Spleen (tissue), 7 donors: ENCODE measurements at regions not wholly inside any gene's neighbourhood (a gene's known extent, or its start where the extent isn't known, plus 50 kb on each side); places are given as distances from the start of the nearest gene placed in this dataset.

Experiments
- POLR2AphosphoS5 ChIP-seq, 3 donors: sonication (generic); formaldehyde crosslinking; IDR thresholded peaks; one replicate each; pipeline ENCODE4 v1.5.1; 2017; ENCODE audit warnings: antibody characterized with exemption in 3 of 3
- TF ChIP-seq, protein P1 (sequence below), 11 experiments: fragments of 200-600 bp in 7 of 11; fragments of 450-650 bp in 4 of 11; sonication (generic) in 4 of 11; IDR thresholded peaks in 8 of 11; conservative IDR thresholded peaks in 3 of 11; 1 replicate in 7 of 11; 2 replicates in 4 of 11; pipeline versions ENCODE4 v1.4.0 to v1.8.0; 2016 to 2021; ENCODE audit warnings: antibody characterized with exemption in 11 of 11, inconsistent platforms in 4 of 11, mild to moderate bottlenecking in 1 of 11
- donor health status: DM: no; HTN: no; CAD: no; lungs with moderate emphysema.
- donor health status: DM: no; HTN: no; CAD: no.
- donor health status: DM: no; HTN: no; CAD: no.

DNA sequence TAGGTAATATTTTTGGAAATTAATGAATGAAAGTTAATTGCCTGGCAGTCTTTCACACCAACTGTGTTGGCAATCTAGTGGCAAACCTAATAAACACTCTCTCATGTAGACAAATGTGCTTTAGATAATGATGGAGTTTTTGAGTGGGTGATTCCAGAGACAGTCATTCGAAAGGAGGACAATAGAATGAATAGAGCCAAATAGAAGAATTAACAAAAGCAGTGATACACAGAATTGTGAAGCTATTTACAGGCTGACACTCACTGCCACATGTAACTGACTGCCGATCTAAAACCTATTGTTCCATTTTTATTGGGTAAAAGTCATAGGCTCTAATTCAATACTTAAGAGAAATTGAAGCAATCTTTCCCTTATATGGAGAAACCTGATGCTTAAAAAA, 338.5 kb downstream of the PCDH7 start:
- TF ChIP-seq POLR2AphosphoS5 (IDR thresholded peaks at IDR 0.05) = no peak
- TF ChIP-seq, protein P1, sequence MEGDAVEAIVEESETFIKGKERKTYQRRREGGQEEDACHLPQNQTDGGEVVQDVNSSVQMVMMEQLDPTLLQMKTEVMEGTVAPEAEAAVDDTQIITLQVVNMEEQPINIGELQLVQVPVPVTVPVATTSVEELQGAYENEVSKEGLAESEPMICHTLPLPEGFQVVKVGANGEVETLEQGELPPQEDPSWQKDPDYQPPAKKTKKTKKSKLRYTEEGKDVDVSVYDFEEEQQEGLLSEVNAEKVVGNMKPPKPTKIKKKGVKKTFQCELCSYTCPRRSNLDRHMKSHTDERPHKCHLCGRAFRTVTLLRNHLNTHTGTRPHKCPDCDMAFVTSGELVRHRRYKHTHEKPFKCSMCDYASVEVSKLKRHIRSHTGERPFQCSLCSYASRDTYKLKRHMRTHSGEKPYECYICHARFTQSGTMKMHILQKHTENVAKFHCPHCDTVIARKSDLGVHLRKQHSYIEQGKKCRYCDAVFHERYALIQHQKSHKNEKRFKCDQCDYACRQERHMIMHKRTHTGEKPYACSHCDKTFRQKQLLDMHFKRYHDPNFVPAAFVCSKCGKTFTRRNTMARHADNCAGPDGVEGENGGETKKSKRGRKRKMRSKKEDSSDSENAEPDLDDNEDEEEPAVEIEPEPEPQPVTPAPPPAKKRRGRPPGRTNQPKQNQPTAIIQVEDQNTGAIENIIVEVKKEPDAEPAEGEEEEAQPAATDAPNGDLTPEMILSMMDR (IDR thresholded peaks at IDR 0.05 in 8 of 11, conservative IDR thresholded peaks at IDR 0.05 in 3 of 11) = no peak
